Right lobe of liver (tissue), 6 donors: ENCODE measurements at regions not wholly inside any gene's neighbourhood (a gene's known extent, or its start where the extent isn't known, plus 50 kb on each side); places are given as distances from the start of the nearest gene placed in this dataset.
"Not testable (repeated sequence)": the region's sequence is repeated elsewhere in the genome, so short reads cannot be mapped to it uniquely, and the experiment has no call there.

ENCODE experiments used
- ATAC-seq, 4 donors: fragments of 200-7000 bp; cut with Tn5 transposase; one replicate each; pipeline ENCODE4 v1.9.1; 2020; ENCODE audit warnings: mild to moderate bottlenecking in 4 of 4, moderate library complexity in 4 of 4
- DNase-seq, 3 donors: peaks; one replicate each; pipeline ENCODE4 v3.0.0-alpha.2; 2020
- H3K27ac ChIP-seq, 3 donors: fragments of 200-600 bp; one replicate each; pipeline ENCODE4 v1.8.0; 2022
- H3K27me3 ChIP-seq, 2 donors: fragments of 200-600 bp; one replicate each; pipeline ENCODE4 v1.8.0; 2022
- H3K36me3 ChIP-seq, 4 donors: fragments of 200-600 bp; sonication (generic) in 1 of 4; one replicate each; pipeline versions ENCODE4 v1.5.1 to v1.8.0; 2017 to 2022; ENCODE audit warnings: control low read depth in 1 of 4
- H3K4me1 ChIP-seq, 4 donors: fragments of 200-600 bp; sonication (generic) in 1 of 4; one replicate each; pipeline versions ENCODE4 v1.5.1 to v1.8.0; 2017 to 2022; ENCODE audit warnings: control low read depth in 1 of 4
- H3K4me3 ChIP-seq, 3 donors: fragments of 200-600 bp; one replicate each; pipeline ENCODE4 v1.8.0; 2022
- H3K9me3 ChIP-seq, 4 donors: fragments of 200-600 bp; sonication (generic) in 1 of 4; one replicate each; pipeline versions ENCODE4 v1.5.1 to v1.8.0; 2017 to 2022; ENCODE audit warnings: control low read depth in 1 of 4
- CTCF ChIP-seq, 4 donors: fragments of 200-600 bp in 3 of 4; fragments of 450-650 bp in 1 of 4; IDR thresholded peaks; one replicate each; pipeline versions ENCODE4 v1.5.1 to v1.8.0; 2016 to 2022; ENCODE audit warnings: antibody characterized with exemption in 4 of 4, mild to moderate bottlenecking in 2 of 4
- POLR2A ChIP-seq: fragments of 450-650 bp; IDR thresholded peaks from one replicate; pipeline ENCODE4 v1.6.1; 2017; ENCODE audit warnings: antibody characterized with exemption, mild to moderate bottlenecking
- WGBS: methylation state at CpG from one replicate; pipeline ENCODE4 v1.1.6; 2018; ENCODE audit warnings: low coverage, low lambda C conversion rate; ENCODE audit not compliant: insufficient coverage; ENCODE audit errors: missing lambda C conversion rate; 5-methylcytosine and 5-hydroxymethylcytosine counted together
- intact Hi-C, 2 donors: fragments of 100-400 bp; cut with DNase I; formaldehyde crosslinking; loops; one replicate each; pipeline versions ENCODE4 v1.11.2 to v1.14.1; 2022
- donor health status: DM: no; HTN: yes; CAD: no.
- donor health status: DM: no; HTN: no; CAD: no.
- donor health status: DM: no; HTN: no; CAD: no.
- donor health status: DM: no; HTN: yes; CAD: no.
- donor health status: DM: no; HTN: yes; CAD: no.

DNA sequence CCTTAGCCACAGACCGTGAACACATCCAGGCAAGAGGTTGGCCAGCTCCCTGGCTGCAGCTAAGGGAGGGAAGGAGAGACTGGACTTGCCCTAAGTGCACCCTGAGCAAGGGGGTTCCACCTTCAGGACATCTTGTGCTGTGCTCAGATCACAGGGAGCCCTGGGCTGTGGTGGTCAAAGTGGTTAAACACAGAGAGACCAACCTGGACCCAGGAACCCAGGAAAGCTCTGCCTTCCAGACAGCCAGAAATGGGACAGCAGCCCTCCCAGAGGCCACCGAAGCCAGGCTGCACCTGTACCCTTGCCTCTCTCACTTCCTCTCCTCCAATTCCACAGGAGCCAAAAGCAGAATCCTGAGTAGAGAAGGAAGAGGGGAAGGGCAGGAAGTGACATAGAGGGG lies 105.2 kb upstream of the TMEM45B start:
- no peaks in the 10 kb centered on the region for H3K4me1 ChIP-seq
- TF ChIP-seq POLR2A (no peak), CTCF (IDR thresholded peaks at IDR 0.05) (no peak)
- H3K9me3 ChIP-seq = no peaks in the 10 kb centered on the region
- no peak for DNase-seq
- no peak overlapping the region for H3K27ac ChIP-seq
- no peaks in the 10 kb centered on the region for H3K36me3 ChIP-seq
- 50% methylated on average over 2 of the region's 2 CpGs for WGBS
- intact Hi-C loops = no loop called here
- no peaks in the 10 kb centered on the region for H3K27me3 ChIP-seq
- no peak overlapping the region for H3K4me3 ChIP-seq
- no peak for ATAC-seq

DNA sequence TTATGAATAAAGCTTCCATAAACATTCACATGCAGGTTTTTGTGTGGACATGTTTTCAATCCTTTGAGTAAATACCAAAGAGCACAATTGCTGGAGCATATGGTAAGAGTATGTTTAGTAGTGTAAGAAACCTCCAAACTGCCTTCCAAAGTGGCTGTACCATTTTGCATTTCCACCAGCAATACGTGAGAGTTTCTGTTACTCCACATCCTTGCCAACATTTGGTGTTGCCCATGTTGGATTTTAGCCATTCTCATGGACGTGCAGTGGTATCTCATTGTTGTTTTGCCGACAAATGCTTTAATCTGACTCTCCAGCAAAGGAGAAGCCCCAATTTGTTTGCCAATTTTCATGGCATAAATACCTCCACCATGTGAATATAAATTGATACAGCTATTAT lies 103.9 kb upstream of the TMEM45B start:
- ATAC-seq = no peak
- H3K27ac ChIP-seq = no peak overlapping the region
- no peak overlapping the region for H3K4me3 ChIP-seq
- 46% methylated on average over 3 of the region's 3 CpGs for WGBS
- intact Hi-C loops = no loop called here
- no peaks in the 10 kb centered on the region for H3K4me1 ChIP-seq
- no peaks in the 10 kb centered on the region for H3K9me3 ChIP-seq
- no peaks in the 10 kb centered on the region for H3K36me3 ChIP-seq
- no peaks in the 10 kb centered on the region for H3K27me3 ChIP-seq
- no peak for DNase-seq
- TF ChIP-seq POLR2A = no peak
- no peak for TF ChIP-seq CTCF (IDR thresholded peaks at IDR 0.05)

GRCh38 chr11:129712486-129713240 lies 103.0 kb upstream of the TMEM45B start:
- DNase-seq, H3K9me3 ChIP-seq, H3K4me3 ChIP-seq, H3K27me3 ChIP-seq, H3K4me1 ChIP-seq, ATAC-seq, intact Hi-C loops, H3K27ac ChIP-seq, H3K36me3 ChIP-seq: not testable (repeated sequence)
- 73% methylated on average over 10 of the region's 25 CpGs for WGBS

GRCh38 chr11:129719037-129719436 lies 96.6 kb upstream of the TMEM45B start:
- DNase-seq = no peak

GRCh38 chr11:129720156-129720555 lies 95.5 kb upstream of the TMEM45B start:
- no CpG with 5 or more reads among the region's 4 CpGs for WGBS
- H3K27me3 ChIP-seq = no peaks in the 10 kb centered on the region
- no peak overlapping the region for H3K4me3 ChIP-seq
- no peaks in the 10 kb centered on the region for H3K4me1 ChIP-seq
- H3K27ac ChIP-seq = no peak overlapping the region
- no peak for ATAC-seq
- H3K9me3 ChIP-seq = no peaks in the 10 kb centered on the region
- TF ChIP-seq POLR2A (no peak), CTCF (IDR thresholded peaks at IDR 0.05) (no peak)
- no peaks in the 10 kb centered on the region for H3K36me3 ChIP-seq
- intact Hi-C loops = no loop called here
- no peak for DNase-seq

More at GRCh38 chr11:129719037-129719436, 96.6 kb upstream of the TMEM45B start:
- no peak for ATAC-seq
- intact Hi-C loops = no loop called here
- Histone ChIP-seq H3K27me3 (no peaks in the 10 kb centered on the region), H3K36me3 (no peaks in the 10 kb centered on the region), H3K4me3 (no peak overlapping the region), H3K4me1 (no peaks in the 10 kb centered on the region), H3K27ac (no peak overlapping the region), H3K9me3 (no peaks in the 10 kb centered on the region)
- no peak for TF ChIP-seq CTCF (IDR thresholded peaks at IDR 0.05)
- TF ChIP-seq POLR2A = no peak
- WGBS = 88% methylated on average over 2 of the region's 3 CpGs
